H1 (cell line): ENCODE measurements at regions not wholly inside any gene's neighbourhood (a gene's known extent, or its start where the extent isn't known, plus 50 kb on each side); places are given as distances from the start of the nearest gene placed in this dataset.

Experiments
- CTCF ChIA-PET: fragments of 300-600 bp; sonication (Branson Sonifier 250); formaldehyde crosslinking; loops from one replicate; lab custom pipeline; 2021; ENCODE audit not compliant: partially characterized antibody; lab: Charles Lee
- POLR2A ChIA-PET: fragments of 300-600 bp; sonication (Branson Sonifier 250); formaldehyde crosslinking; loops from one replicate; lab custom pipeline; 2021; ENCODE audit warnings: inconsistent platforms; ENCODE audit not compliant: partially characterized antibody; lab: Charles Lee
- DNase-seq, 2 experiments: peaks; one replicate each; pipeline versions ENCODE4 v3.0.0 to v3.0.0-alpha.2; 2010 to 2022; ENCODE audit warnings: low spot score in 2 of 2, low read depth in 1 of 2, mixed read lengths in 1 of 2
- FAIRE-seq: peaks from 2 replicates; lab custom pipeline; 2011; peaks lifted over from hg19 to GRCh38; lab: Jason Lieb, UNC
- H2AFZ ChIP-seq: 2 replicates; pipeline ENCODE4 v1.8.1; 2012; ENCODE audit warnings: low read length, inconsistent platforms
- H2AK5ac ChIP-seq: 2 replicates; pipeline ENCODE4 v1.6.1; 2013; ENCODE audit warnings: low read depth, low read length
- H2BK120ac ChIP-seq: replicated peaks from 2 replicates; pipeline ENCODE3; 2013; ENCODE audit warnings: low read depth, low read length, inconsistent platforms
- H2BK12ac ChIP-seq: 2 replicates; pipeline ENCODE4 v1.6.1; 2013; ENCODE audit warnings: low read depth, low read length
- H2BK15ac ChIP-seq: 2 replicates; pipeline ENCODE4 v1.6.1; 2013; ENCODE audit warnings: low read length
- H2BK20ac ChIP-seq: 2 replicates; pipeline ENCODE4 v1.6.1; 2013; ENCODE audit warnings: low read length
- H2BK5ac ChIP-seq: 2 replicates; pipeline ENCODE4 v1.6.1; 2013; ENCODE audit warnings: low read depth, low read length
- H3K14ac ChIP-seq: 2 replicates; pipeline ENCODE4 v1.6.1; 2013; ENCODE audit warnings: inconsistent platforms; ENCODE audit not compliant: insufficient read length
- H3K18ac ChIP-seq: 2 replicates; pipeline ENCODE4 v1.6.1; 2013; ENCODE audit warnings: low read length; ENCODE audit errors: extremely low read depth
- H3K23ac ChIP-seq: 2 replicates; pipeline ENCODE4 v1.6.1; 2013; ENCODE audit warnings: inconsistent platforms; ENCODE audit not compliant: insufficient read length
- H3K23me2 ChIP-seq: 2 replicates; pipeline ENCODE4 v1.6.1; 2013; ENCODE audit warnings: low read depth, low read length
- H3K27ac ChIP-seq: 2 replicates; pipeline ENCODE4 v1.6.1; 2011; ENCODE audit warnings: low read depth, low read length, inconsistent platforms
- H3K27me3 ChIP-seq, 4 experiments: replicated peaks in 1 of 4; 1 replicate in 1 of 4; 2 replicates in 3 of 4; pipeline versions ENCODE4 v1.6.1 to v1.8.1; 2011 to 2013; ENCODE audit warnings: low read length in 3 of 4, mild to moderate bottlenecking in 3 of 4, inconsistent platforms in 2 of 4, mixed read lengths in 2 of 4, moderate library complexity in 1 of 4; ENCODE audit not compliant: control insufficient read depth in 3 of 4, insufficient read depth in 3 of 4; ENCODE audit errors: extremely low read depth in 1 of 4
- H3K36me3 ChIP-seq, 4 experiments: 2 replicates each; pipeline versions ENCODE4 v1.6.1 to v1.8.1; 2011 to 2013; ENCODE audit warnings: mild to moderate bottlenecking in 4 of 4, low read length in 3 of 4, moderate library complexity in 2 of 4, control low read depth in 1 of 4, inconsistent platforms in 1 of 4; ENCODE audit not compliant: insufficient read depth in 4 of 4, control insufficient read depth in 2 of 4
- H3K4ac ChIP-seq: replicated peaks from 2 replicates; pipeline ENCODE3; 2013; ENCODE audit warnings: low read length, low read depth, mixed read lengths, inconsistent platforms; ENCODE audit not compliant: insufficient read length
- H3K4me1 ChIP-seq, 4 experiments: replicated peaks in 1 of 4; 1 replicate in 1 of 4; 2 replicates in 3 of 4; pipeline versions ENCODE4 v1.6.1 to v1.8.1; 2011 to 2013; ENCODE audit warnings: low read length in 3 of 4, inconsistent platforms in 2 of 4, mixed read lengths in 1 of 4; ENCODE audit not compliant: insufficient read depth in 4 of 4, control insufficient read depth in 3 of 4
- H3K4me2 ChIP-seq, 2 experiments: 2 replicates each; pipeline versions ENCODE4 v1.6.1 to v1.8.1; 2011 to 2013; ENCODE audit warnings: low read depth in 2 of 2, low read length in 2 of 2, control low read depth in 1 of 2, inconsistent platforms in 1 of 2, mild to moderate bottlenecking in 1 of 2; ENCODE audit not compliant: insufficient read depth in 1 of 2
- H3K4me3 ChIP-seq, 4 experiments: fragments of 200-600, 300-600 bp in 1 of 4; sonication (generic), shearing (Covaris generic), sonication (Bioruptor Twin) in 1 of 4; 2 replicates each; pipeline versions ENCODE4 v1.5.1 to v1.8.1; 2011 to 2016; ENCODE audit warnings: low read length in 4 of 4, low read depth in 3 of 4, control low read depth in 2 of 4, inconsistent platforms in 2 of 4, mild to moderate bottlenecking in 2 of 4, mixed read lengths in 1 of 4, moderate library complexity in 1 of 4; ENCODE audit not compliant: insufficient read depth in 2 of 4; ENCODE audit errors: extremely low read depth in 1 of 4
- H3K56ac ChIP-seq: replicated peaks from 2 replicates; pipeline ENCODE3; 2013; ENCODE audit warnings: low read depth, mild to moderate bottlenecking, mixed read lengths, low read length, inconsistent platforms; ENCODE audit not compliant: insufficient read length
- H3K79me1 ChIP-seq: 2 replicates; pipeline ENCODE4 v1.6.1; 2013; ENCODE audit warnings: low read depth, low read length, control low read depth
- H3K79me2 ChIP-seq, 2 experiments: 2 replicates each; pipeline versions ENCODE4 v1.6.1 to v1.8.1; 2012 to 2013; ENCODE audit warnings: low read length in 2 of 2, mild to moderate bottlenecking in 2 of 2, inconsistent platforms in 1 of 2; ENCODE audit not compliant: insufficient read depth in 2 of 2, control insufficient read depth in 1 of 2
- H3K9ac ChIP-seq, 4 experiments: replicated peaks in 1 of 4; 1 replicate in 1 of 4; 2 replicates in 3 of 4; pipeline versions ENCODE4 v1.6.1 to v1.8.1; 2011 to 2013; ENCODE audit warnings: low read depth in 3 of 4, low read length in 3 of 4, control low read depth in 2 of 4, mild to moderate bottlenecking in 2 of 4, moderate library complexity in 2 of 4, inconsistent platforms in 1 of 4; ENCODE audit errors: extremely low read depth in 1 of 4
- H3K9me3 ChIP-seq, 2 experiments: 2 replicates each; pipeline versions ENCODE4 v1.6.1 to v1.8.1; 2012 to 2013; ENCODE audit warnings: mild to moderate bottlenecking in 2 of 2, moderate library complexity in 2 of 2, control low read depth in 1 of 2, inconsistent platforms in 1 of 2, low read depth in 1 of 2, low read length in 1 of 2, mixed read lengths in 1 of 2; ENCODE audit not compliant: insufficient read depth in 2 of 2
- H4K20me1 ChIP-seq, 2 experiments: replicated peaks in 1 of 2; 2 replicates each; pipeline versions ENCODE3 to v1.8.1; 2011 to 2013; ENCODE audit warnings: inconsistent platforms in 2 of 2, low read length in 2 of 2, mild to moderate bottlenecking in 1 of 2; ENCODE audit not compliant: insufficient read depth in 2 of 2, control insufficient read depth in 1 of 2
- H4K5ac ChIP-seq: 2 replicates; pipeline ENCODE4 v1.6.1; 2013; ENCODE audit warnings: low read length, low read depth, mixed read lengths, inconsistent platforms; ENCODE audit not compliant: insufficient read length
- H4K8ac ChIP-seq: 2 replicates; pipeline ENCODE4 v1.8.0; 2013; ENCODE audit warnings: mild to moderate bottlenecking, moderate library complexity, low read length, inconsistent platforms; ENCODE audit not compliant: insufficient read depth; ENCODE audit errors: extremely low read depth
- H4K91ac ChIP-seq: replicated peaks from 2 replicates; pipeline ENCODE3; 2013; ENCODE audit warnings: low read length, mixed read lengths, inconsistent platforms; ENCODE audit not compliant: insufficient read length
- CEBPB ChIP-seq: IDR thresholded peaks from 2 replicates; pipeline ENCODE4 v1.6.1; 2012; ENCODE audit warnings: low read depth, low read length
- CREB1 ChIP-seq: IDR thresholded peaks from 2 replicates; pipeline ENCODE4 v1.6.1; 2012; ENCODE audit warnings: inconsistent platforms
- GABPA ChIP-seq: IDR thresholded peaks from 2 replicates; pipeline ENCODE4 v1.6.1; 2011; ENCODE audit warnings: mild to moderate bottlenecking, low read length, moderate library complexity, borderline replicate concordance; ENCODE audit not compliant: insufficient read depth
- GTF2F1 ChIP-seq: IDR thresholded peaks from 2 replicates; pipeline ENCODE4 v1.6.1; 2012; ENCODE audit warnings: low read depth, low read length, improper control_type of control experiment, borderline replicate concordance
- HDAC6 ChIP-seq: IDR thresholded peaks from one replicate; pipeline ENCODE4 v1.7.1; 2012; ENCODE audit warnings: low read depth, mild to moderate bottlenecking, inconsistent platforms, low read length, moderate library complexity
- KDM5A ChIP-seq: fragments of 200-600 bp; IDR thresholded peaks from 2 replicates; pipeline ENCODE4 v1.7.1; 2012; ENCODE audit warnings: mild to moderate bottlenecking, low read length, inconsistent platforms, mixed read lengths
- MAFK ChIP-seq: IDR thresholded peaks from 2 replicates; pipeline ENCODE4 v1.6.1; 2012; ENCODE audit warnings: low read depth, mild to moderate bottlenecking, improper control_type of control experiment, low read length
- NRF1 ChIP-seq: IDR thresholded peaks from 2 replicates; pipeline ENCODE4 v1.6.1; 2011; ENCODE audit warnings: mild to moderate bottlenecking, low read depth, low read length, improper control_type of control experiment
- SAP30 ChIP-seq: fragments of 300-600 bp; sonication (generic); IDR thresholded peaks from 2 replicates; pipeline ENCODE4 v1.7.1; 2012; ENCODE audit warnings: low read length, moderate library complexity, mild to moderate bottlenecking, inconsistent platforms; ENCODE audit not compliant: insufficient read depth, insufficient replicate concordance
- SP4 ChIP-seq: IDR thresholded peaks from 2 replicates; pipeline ENCODE4 v1.6.1; 2012; ENCODE audit warnings: low read length, inconsistent platforms
- YY1 ChIP-seq: IDR thresholded peaks from 2 replicates; pipeline ENCODE4 v1.6.1; 2011; ENCODE audit warnings: low read depth, mild to moderate bottlenecking, low read length
- ZNF274 ChIP-seq: IDR thresholded peaks from 2 replicates; pipeline ENCODE4 v1.7.0; 2012; ENCODE audit warnings: low read length, borderline replicate concordance; ENCODE audit errors: extremely low read depth
- WGBS, 2 experiments: shearing (Covaris generic) in 1 of 2; methylation state at CpG; one replicate each; pipeline versions ENCODE4 v1.1.6 to v1.1.7; 2013 to 2015; ENCODE audit warnings: low lambda C conversion rate in 2 of 2, mixed read lengths in 2 of 2, inconsistent platforms in 1 of 2, low coverage in 1 of 2, missing lambda C conversion rate in 1 of 2; ENCODE audit not compliant: insufficient replicate concordance in 2 of 2, insufficient coverage in 1 of 2, insufficient read length in 1 of 2; ENCODE audit errors: extremely low coverage in 1 of 2, missing lambda C conversion rate in 1 of 2; 5-methylcytosine and 5-hydroxymethylcytosine counted together
- TF ChIP-seq, protein P1 (sequence below): IDR thresholded peaks from 2 replicates; pipeline ENCODE4 v1.6.1; 2011; ENCODE audit warnings: low read length, improper control_type of control experiment

DNA sequence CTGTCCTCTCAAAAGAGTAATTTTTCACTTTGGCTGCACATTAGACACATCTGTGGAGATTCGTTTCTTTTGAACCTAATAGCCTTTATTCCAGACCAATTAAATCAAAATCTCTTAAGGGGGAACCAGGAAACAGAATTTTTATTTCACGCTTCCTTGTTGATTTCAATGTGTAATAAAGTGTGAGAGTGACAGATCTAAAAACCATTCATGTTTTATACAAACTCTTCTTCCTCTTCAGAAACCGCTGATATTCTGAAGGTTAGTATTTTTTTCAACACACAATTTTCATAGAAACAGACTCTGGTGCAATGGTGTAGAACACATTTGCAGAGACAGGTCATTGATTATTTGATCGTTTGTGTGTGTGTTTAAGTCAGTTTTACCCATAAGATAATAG lies 1469.8 kb downstream of the EFNA5 start:
- CTCF ChIA-PET: no interaction called here

More for the DNA sequence above, 1469.8 kb downstream of the EFNA5 start:
- no peak overlapping the region for H3K9ac ChIP-seq
- DNase-seq (no peak), FAIRE-seq (no peak)
- no peak overlapping the region for H3K4me2 ChIP-seq
- TF ChIP-seq GTF2F1 (no peak), SP4 (no peak), YY1 (no peak), ZNF274 (no peak), MAFK (no peak), NRF1 (no peak), CREB1 (no peak), GABPA (no peak), SAP30 (no peak), HDAC6 (no peak), KDM5A (no peak), CEBPB (no peak)
- TF ChIP-seq, protein P1, sequence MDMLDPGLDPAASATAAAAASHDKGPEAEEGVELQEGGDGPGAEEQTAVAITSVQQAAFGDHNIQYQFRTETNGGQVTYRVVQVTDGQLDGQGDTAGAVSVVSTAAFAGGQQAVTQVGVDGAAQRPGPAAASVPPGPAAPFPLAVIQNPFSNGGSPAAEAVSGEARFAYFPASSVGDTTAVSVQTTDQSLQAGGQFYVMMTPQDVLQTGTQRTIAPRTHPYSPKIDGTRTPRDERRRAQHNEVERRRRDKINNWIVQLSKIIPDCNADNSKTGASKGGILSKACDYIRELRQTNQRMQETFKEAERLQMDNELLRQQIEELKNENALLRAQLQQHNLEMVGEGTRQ: no peak
- H3K18ac ChIP-seq: no peak overlapping the region
- peaks cover 0 to 3% of the 10 kb centered on the region in 2 experiments; a peak in 1 of 4 replicates for H3K9me3 ChIP-seq
- H2BK15ac ChIP-seq: no peak overlapping the region
- H3K36me3 ChIP-seq: no peaks in the 10 kb centered on the region
- no peaks in the 10 kb centered on the region for H3K79me2 ChIP-seq
- POLR2A ChIA-PET: no interaction called here
- H3K23me2 ChIP-seq: no peaks in the 10 kb centered on the region; the same call in 1 of the 2 replicates
- H4K5ac ChIP-seq: no peak overlapping the region
- H4K20me1 ChIP-seq: no peaks in the 10 kb centered on the region
- no peak overlapping the region for H3K56ac ChIP-seq
- H4K91ac ChIP-seq: no peak overlapping the region
- no peak overlapping the region for H3K4me3 ChIP-seq
- H3K27ac ChIP-seq: no peak overlapping the region
- H3K27me3 ChIP-seq: no peaks in the 10 kb centered on the region
- no peak overlapping the region for H4K8ac ChIP-seq
- no peak overlapping the region for H2BK12ac ChIP-seq
- 92% methylated on average over 4 of the region's 4 CpGs; no CpG with 5 or more reads in 1 of the 2 experiments for WGBS, 2 experiments
- no peak overlapping the region for H3K23ac ChIP-seq
- H2BK5ac ChIP-seq: no peak overlapping the region
- H3K14ac ChIP-seq: no peak overlapping the region
- H3K79me1 ChIP-seq: no peaks in the 10 kb centered on the region
- H2AFZ ChIP-seq: no peak overlapping the region
- no peak overlapping the region for H2AK5ac ChIP-seq
- no peaks in the 10 kb centered on the region for H3K4me1 ChIP-seq
- no peak overlapping the region for H2BK120ac ChIP-seq
- no peak overlapping the region for H3K4ac ChIP-seq
- no peak overlapping the region for H2BK20ac ChIP-seq
